ENCODE measurements at regions not wholly inside any gene's neighbourhood (a gene's known extent, or its start where the extent isn't known, plus 50 kb on each side); places are given as distances from the start of the nearest gene placed in this dataset.

- Histone ChIP-seq H3K4me2 (ENCODE audit: low read length) (no peak overlapping the region), H4K5ac (ENCODE audit: low read length) (no peak overlapping the region), H2BK5ac (ENCODE audit: low read length) (no peak overlapping the region), H3K27me3 (ENCODE audit: insufficient read depth, low read length, poor library complexity) (no peaks in the 10 kb centered on the region), H3K4me1 (ENCODE audit: control insufficient read depth, low read depth, low read length) (no peaks in the 10 kb centered on the region), H3K79me2 (ENCODE audit: control insufficient read depth, insufficient read depth, low read length) (no peaks in the 10 kb centered on the region), H3K79me1 (ENCODE audit: low read length) (no peaks in the 10 kb centered on the region), H3K18ac (ENCODE audit: low read length) (no peak overlapping the region), H3K36me3 (ENCODE audit: control insufficient read depth, insufficient read depth, low read length) (no peaks in the 10 kb centered on the region), H2BK15ac (replicated peaks; ENCODE audit: low read depth) (no peak overlapping the region), H3K23ac (ENCODE audit: low read length) (no peak overlapping the region), H3K56ac (ENCODE audit: low read length) (no peak overlapping the region), H2AK5ac (ENCODE audit: low read length) (no peak overlapping the region), H3K4me3 (ENCODE audit: low read length) (no peak overlapping the region), H3K4ac (ENCODE audit: low read depth, low read length) (no peak overlapping the region), H3K27ac (ENCODE audit: low read depth, low read length) (no peak overlapping the region), H4K8ac (ENCODE audit: low read depth, low read length) (no peak overlapping the region), H3K9ac (ENCODE audit: low read length) (no peak overlapping the region), H2BK120ac (ENCODE audit: low read depth, low read length) (no peak overlapping the region)
- WGBS (ENCODE audit: extremely low coverage, insufficient coverage, low lambda C conversion rate), result no CpG with 5 or more reads among the region's 4 CpGs
- peak; percentile 21 for DNase-seq
These were observed 298.9 kb upstream of the PUDP start for GRCh38 chrX:7446815-7447214.

- Histone ChIP-seq H4K8ac (ENCODE audit: low read depth, low read length) (no peak overlapping the region), H3K79me2 (ENCODE audit: control insufficient read depth, insufficient read depth, low read length) (no peaks in the 10 kb centered on the region), H3K4me2 (ENCODE audit: low read length) (no peak overlapping the region), H2AK5ac (ENCODE audit: low read length) (no peak overlapping the region), H3K4me3 (ENCODE audit: low read length) (no peak overlapping the region), H3K36me3 (ENCODE audit: control insufficient read depth, insufficient read depth, low read length) (no peaks in the 10 kb centered on the region), H3K4ac (ENCODE audit: low read depth, low read length) (no peak overlapping the region), H3K4me1 (ENCODE audit: control insufficient read depth, low read depth, low read length) (no peaks in the 10 kb centered on the region), H3K79me1 (ENCODE audit: low read length) (no peaks in the 10 kb centered on the region), H3K18ac (ENCODE audit: low read length) (no peak overlapping the region), H3K56ac (ENCODE audit: low read length) (no peak overlapping the region), H3K23ac (ENCODE audit: low read length) (no peak overlapping the region), H3K27ac (ENCODE audit: low read depth, low read length) (no peak overlapping the region), H3K27me3 (ENCODE audit: insufficient read depth, low read length, poor library complexity) (no peaks in the 10 kb centered on the region), H2BK120ac (ENCODE audit: low read depth, low read length) (no peak overlapping the region), H2BK15ac (replicated peaks; ENCODE audit: low read depth) (no peak overlapping the region), H3K9ac (ENCODE audit: low read length) (no peak overlapping the region), H4K5ac (ENCODE audit: low read length) (no peak overlapping the region), H2BK5ac (ENCODE audit: low read length) (no peak overlapping the region)
- peak; percentile 28 for DNase-seq
- no CpG with 5 or more reads among the region's 2 CpGs for WGBS (ENCODE audit: extremely low coverage, insufficient coverage, low lambda C conversion rate)
These were observed 297.0 kb upstream of the PUDP start for GRCh38 chrX:7444967-7445366.

GRCh38 chrX:7441586-7441985 is 293.6 kb upstream of the PUDP start:
- H4K5ac ChIP-seq (ENCODE audit: low read length), result no peak overlapping the region
- no peak overlapping the region for H3K23ac ChIP-seq (ENCODE audit: low read length)
- no peak overlapping the region for H3K4me3 ChIP-seq (ENCODE audit: low read length)
- no peaks in the 10 kb centered on the region for H3K4me1 ChIP-seq (ENCODE audit: control insufficient read depth, low read depth, low read length)
- no peak overlapping the region for H3K56ac ChIP-seq (ENCODE audit: low read length)
- no peaks in the 10 kb centered on the region for H3K79me1 ChIP-seq (ENCODE audit: low read length)
- no peaks in the 10 kb centered on the region for H3K36me3 ChIP-seq (ENCODE audit: control insufficient read depth, insufficient read depth, low read length)
- H3K4ac ChIP-seq (ENCODE audit: low read depth, low read length), result no peak overlapping the region
- H3K4me2 ChIP-seq (ENCODE audit: low read length), result no peak overlapping the region
- H2BK120ac ChIP-seq (ENCODE audit: low read depth, low read length), result no peak overlapping the region
- no peak overlapping the region for H4K8ac ChIP-seq (ENCODE audit: low read depth, low read length)
- H3K9ac ChIP-seq (ENCODE audit: low read length), result no peak overlapping the region
- no peak overlapping the region for H2BK15ac ChIP-seq (replicated peaks; ENCODE audit: low read depth)
- DNase-seq, result no peak
- H2AK5ac ChIP-seq (ENCODE audit: low read length), result no peak overlapping the region
- H3K27ac ChIP-seq (ENCODE audit: low read depth, low read length), result no peak overlapping the region
- no peak overlapping the region for H2BK5ac ChIP-seq (ENCODE audit: low read length)
- no CpG with 5 or more reads among the region's 6 CpGs for WGBS (ENCODE audit: extremely low coverage, insufficient coverage, low lambda C conversion rate)
- no peak overlapping the region for H3K18ac ChIP-seq (ENCODE audit: low read length)
- H3K27me3 ChIP-seq (ENCODE audit: insufficient read depth, low read length, poor library complexity), result no peaks in the 10 kb centered on the region
- no peaks in the 10 kb centered on the region for H3K79me2 ChIP-seq (ENCODE audit: control insufficient read depth, insufficient read depth, low read length)

GRCh38 chrX:7435822-7436221 is 287.9 kb upstream of the PUDP start:
- H3K9ac ChIP-seq (ENCODE audit: low read length), result no peak overlapping the region
- no peaks in the 10 kb centered on the region for H3K27me3 ChIP-seq (ENCODE audit: insufficient read depth, low read length, poor library complexity)
- H3K4ac ChIP-seq (ENCODE audit: low read depth, low read length), result no peak overlapping the region
- WGBS (ENCODE audit: extremely low coverage, insufficient coverage, low lambda C conversion rate), result no CpG with 5 or more reads among the region's 2 CpGs
- H3K4me3 ChIP-seq (ENCODE audit: low read length), result no peak overlapping the region
- H3K4me1 ChIP-seq (ENCODE audit: control insufficient read depth, low read depth, low read length), result no peaks in the 10 kb centered on the region
- no peaks in the 10 kb centered on the region for H3K79me2 ChIP-seq (ENCODE audit: control insufficient read depth, insufficient read depth, low read length)
- no peak overlapping the region for H2BK15ac ChIP-seq (replicated peaks; ENCODE audit: low read depth)
- H3K4me2 ChIP-seq (ENCODE audit: low read length), result no peak overlapping the region
- no peak for DNase-seq
- H3K18ac ChIP-seq (ENCODE audit: low read length), result no peak overlapping the region
- no peak overlapping the region for H2AK5ac ChIP-seq (ENCODE audit: low read length)
- no peak overlapping the region for H4K8ac ChIP-seq (ENCODE audit: low read depth, low read length)
- H3K27ac ChIP-seq (ENCODE audit: low read depth, low read length), result no peak overlapping the region
- no peak overlapping the region for H4K5ac ChIP-seq (ENCODE audit: low read length)
- no peaks in the 10 kb centered on the region for H3K79me1 ChIP-seq (ENCODE audit: low read length)
- no peak overlapping the region for H2BK5ac ChIP-seq (ENCODE audit: low read length)
- H3K56ac ChIP-seq (ENCODE audit: low read length), result no peak overlapping the region
- no peaks in the 10 kb centered on the region for H3K36me3 ChIP-seq (ENCODE audit: control insufficient read depth, insufficient read depth, low read length)
- no peak overlapping the region for H2BK120ac ChIP-seq (ENCODE audit: low read depth, low read length)
- no peak overlapping the region for H3K23ac ChIP-seq (ENCODE audit: low read length)

- no peak overlapping the region for H3K56ac ChIP-seq (ENCODE audit: low read length)
- WGBS (ENCODE audit: extremely low coverage, insufficient coverage, low lambda C conversion rate), result no CpG with 5 or more reads among the region's 2 CpGs
- no peak for DNase-seq
- H3K79me2 ChIP-seq (ENCODE audit: control insufficient read depth, insufficient read depth, low read length), result no peaks in the 10 kb centered on the region
- H3K36me3 ChIP-seq (ENCODE audit: control insufficient read depth, insufficient read depth, low read length), result no peaks in the 10 kb centered on the region
- no peaks in the 10 kb centered on the region for H3K4me1 ChIP-seq (ENCODE audit: control insufficient read depth, low read depth, low read length)
- no peak overlapping the region for H2BK120ac ChIP-seq (ENCODE audit: low read depth, low read length)
- H3K79me1 ChIP-seq (ENCODE audit: low read length), result no peaks in the 10 kb centered on the region
- no peak overlapping the region for H3K4me2 ChIP-seq (ENCODE audit: low read length)
- H3K23ac ChIP-seq (ENCODE audit: low read length), result no peak overlapping the region
- no peaks in the 10 kb centered on the region for H3K27me3 ChIP-seq (ENCODE audit: insufficient read depth, low read length, poor library complexity)
- H2BK15ac ChIP-seq (replicated peaks; ENCODE audit: low read depth), result no peak overlapping the region
- H4K5ac ChIP-seq (ENCODE audit: low read length), result no peak overlapping the region
- H3K18ac ChIP-seq (ENCODE audit: low read length), result no peak overlapping the region
- no peak overlapping the region for H2AK5ac ChIP-seq (ENCODE audit: low read length)
- no peak overlapping the region for H4K8ac ChIP-seq (ENCODE audit: low read depth, low read length)
- no peak overlapping the region for H2BK5ac ChIP-seq (ENCODE audit: low read length)
- H3K9ac ChIP-seq (ENCODE audit: low read length), result no peak overlapping the region
- no peak overlapping the region for H3K27ac ChIP-seq (ENCODE audit: low read depth, low read length)
- H3K4me3 ChIP-seq (ENCODE audit: low read length), result no peak overlapping the region
- H3K4ac ChIP-seq (ENCODE audit: low read depth, low read length), result no peak overlapping the region
These were observed 284.9 kb upstream of the PUDP start for GRCh38 chrX:7432901-7433300.

GRCh38 chrX:7420717-7421116 is 272.8 kb upstream of the PUDP start:
- H3K4me3 ChIP-seq (ENCODE audit: low read length), result no peak overlapping the region
- DNase-seq, result peak; percentile 2
- no peaks in the 10 kb centered on the region for H3K36me3 ChIP-seq (ENCODE audit: control insufficient read depth, insufficient read depth, low read length)

More at GRCh38 chrX:7420717-7421116, 272.8 kb upstream of the PUDP start:
- no peak overlapping the region for H4K5ac ChIP-seq (ENCODE audit: low read length)
- H3K27me3 ChIP-seq (ENCODE audit: insufficient read depth, low read length, poor library complexity), result no peaks in the 10 kb centered on the region
- H3K79me2 ChIP-seq (ENCODE audit: control insufficient read depth, insufficient read depth, low read length), result no peaks in the 10 kb centered on the region
- no peaks in the 10 kb centered on the region for H3K4me1 ChIP-seq (ENCODE audit: control insufficient read depth, low read depth, low read length)
- no peak overlapping the region for H3K27ac ChIP-seq (ENCODE audit: low read depth, low read length)
- no peaks in the 10 kb centered on the region for H3K79me1 ChIP-seq (ENCODE audit: low read length)
- H3K23ac ChIP-seq (ENCODE audit: low read length), result no peak overlapping the region
- H3K18ac ChIP-seq (ENCODE audit: low read length), result no peak overlapping the region
- no peak overlapping the region for H3K9ac ChIP-seq (ENCODE audit: low read length)
- no peak overlapping the region for H4K8ac ChIP-seq (ENCODE audit: low read depth, low read length)
- no peak overlapping the region for H3K4ac ChIP-seq (ENCODE audit: low read depth, low read length)
- H2BK120ac ChIP-seq (ENCODE audit: low read depth, low read length), result no peak overlapping the region
- no peak overlapping the region for H2BK5ac ChIP-seq (ENCODE audit: low read length)
- no CpG with 5 or more reads among the region's 1 CpG for WGBS (ENCODE audit: extremely low coverage, insufficient coverage, low lambda C conversion rate)
- no peak overlapping the region for H2BK15ac ChIP-seq (replicated peaks; ENCODE audit: low read depth)
- H3K4me2 ChIP-seq (ENCODE audit: low read length), result no peak overlapping the region
- H3K56ac ChIP-seq (ENCODE audit: low read length), result no peak overlapping the region
- H2AK5ac ChIP-seq (ENCODE audit: low read length), result no peak overlapping the region

Measured in mesendoderm (in vitro differentiated cells).